Kidney (tissue), 13 donors: ENCODE measurements at regions not wholly inside any gene's neighbourhood (a gene's known extent, or its start where the extent isn't known, plus 50 kb on each side); places are given as distances from the start of the nearest gene placed in this dataset.

Experiments used
- DNase-seq, 5 donors: peaks; one replicate each; pipeline ENCODE4 v3.0.0-alpha.2; 2013 to 2020
- FAIRE-seq: peaks from 2 replicates; lab custom pipeline; 2012; peaks lifted over from hg19 to GRCh38; lab: Jason Lieb, UNC
- H3K27ac ChIP-seq, 2 donors: one replicate each; pipeline ENCODE4 v1.7.0; 2013; ENCODE audit warnings: low read depth in 2 of 2, low read length in 2 of 2, inconsistent platforms in 1 of 2
- H3K27me3 ChIP-seq: one replicate; pipeline ENCODE4 v1.7.1; 2013; ENCODE audit warnings: low read length, inconsistent platforms; ENCODE audit not compliant: control insufficient read depth, insufficient read depth
- H3K36me3 ChIP-seq, 3 donors: one replicate each; pipeline versions ENCODE4 v1.7.0 to v1.7.1; 2013; ENCODE audit warnings: low read length in 3 of 3, control low read depth in 1 of 3, inconsistent platforms in 1 of 3; ENCODE audit not compliant: insufficient read depth in 3 of 3, control insufficient read depth in 2 of 3
- H3K4me1 ChIP-seq, 3 donors: one replicate each; pipeline versions ENCODE4 v1.7.0 to v1.7.1; 2013; ENCODE audit warnings: low read length in 3 of 3, inconsistent platforms in 1 of 3, low read depth in 1 of 3; ENCODE audit not compliant: control insufficient read depth in 2 of 3, insufficient read depth in 2 of 3
- H3K4me3 ChIP-seq, 3 donors: one replicate each; pipeline versions ENCODE4 v1.7.0 to v1.8.1; 2013; ENCODE audit warnings: low read length in 3 of 3, control low read depth in 1 of 3, inconsistent platforms in 1 of 3
- H3K9ac ChIP-seq, 3 donors: one replicate each; pipeline versions ENCODE4 v1.7.0 to v1.7.1; 2013; ENCODE audit warnings: low read length in 3 of 3, control low read depth in 1 of 3, inconsistent platforms in 1 of 3
- H3K9me3 ChIP-seq, 3 donors: one replicate each; pipeline versions ENCODE4 v1.7.0 to v1.7.1; 2013; ENCODE audit warnings: low read length in 3 of 3, control low read depth in 1 of 3, inconsistent platforms in 1 of 3; ENCODE audit not compliant: control insufficient read depth in 2 of 3, insufficient read depth in 1 of 3
- intact Hi-C: fragments of 100-400 bp; cut with DNase I; formaldehyde crosslinking; loops from one replicate; pipeline ENCODE4 v1.11.1; 2022
- TF ChIP-seq, protein P1 (sequence below): IDR thresholded peaks from 3 replicates; pipeline ENCODE4 v1.5.1; 2012; ENCODE audit warnings: mild to moderate bottlenecking, moderate library complexity, borderline replicate concordance; ENCODE audit not compliant: insufficient read depth; ENCODE audit errors: extremely low read depth
- donor health status: control.
- donor health status: control.
- donor health status: control.
- donor health status: control.
- donor health status: control.
- donor health status: DM: yes; HTN: yes; CAD: no.
- donor health status: Normal renal cell carcinoma (clear cell type).

GRCh38 chr9:115997923-115998322, 155.7 kb upstream of the PAPPA start:
- Histone ChIP-seq H3K27ac (no peak overlapping the region), H3K9me3 (no peaks in the 10 kb centered on the region), H3K27me3 (no peaks in the 10 kb centered on the region), H3K4me1 (no peaks in the 10 kb centered on the region), H3K9ac (no peak overlapping the region), H3K4me3 (no peak overlapping the region), H3K36me3 (no peaks in the 10 kb centered on the region)
- intact Hi-C loops: no loop called here
- no peak for FAIRE-seq
- DNase-seq: peak in 3 of 5 donors; percentile 14 to 33 (median 29)
- TF ChIP-seq, protein P1, sequence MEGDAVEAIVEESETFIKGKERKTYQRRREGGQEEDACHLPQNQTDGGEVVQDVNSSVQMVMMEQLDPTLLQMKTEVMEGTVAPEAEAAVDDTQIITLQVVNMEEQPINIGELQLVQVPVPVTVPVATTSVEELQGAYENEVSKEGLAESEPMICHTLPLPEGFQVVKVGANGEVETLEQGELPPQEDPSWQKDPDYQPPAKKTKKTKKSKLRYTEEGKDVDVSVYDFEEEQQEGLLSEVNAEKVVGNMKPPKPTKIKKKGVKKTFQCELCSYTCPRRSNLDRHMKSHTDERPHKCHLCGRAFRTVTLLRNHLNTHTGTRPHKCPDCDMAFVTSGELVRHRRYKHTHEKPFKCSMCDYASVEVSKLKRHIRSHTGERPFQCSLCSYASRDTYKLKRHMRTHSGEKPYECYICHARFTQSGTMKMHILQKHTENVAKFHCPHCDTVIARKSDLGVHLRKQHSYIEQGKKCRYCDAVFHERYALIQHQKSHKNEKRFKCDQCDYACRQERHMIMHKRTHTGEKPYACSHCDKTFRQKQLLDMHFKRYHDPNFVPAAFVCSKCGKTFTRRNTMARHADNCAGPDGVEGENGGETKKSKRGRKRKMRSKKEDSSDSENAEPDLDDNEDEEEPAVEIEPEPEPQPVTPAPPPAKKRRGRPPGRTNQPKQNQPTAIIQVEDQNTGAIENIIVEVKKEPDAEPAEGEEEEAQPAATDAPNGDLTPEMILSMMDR: no peak

DNA sequence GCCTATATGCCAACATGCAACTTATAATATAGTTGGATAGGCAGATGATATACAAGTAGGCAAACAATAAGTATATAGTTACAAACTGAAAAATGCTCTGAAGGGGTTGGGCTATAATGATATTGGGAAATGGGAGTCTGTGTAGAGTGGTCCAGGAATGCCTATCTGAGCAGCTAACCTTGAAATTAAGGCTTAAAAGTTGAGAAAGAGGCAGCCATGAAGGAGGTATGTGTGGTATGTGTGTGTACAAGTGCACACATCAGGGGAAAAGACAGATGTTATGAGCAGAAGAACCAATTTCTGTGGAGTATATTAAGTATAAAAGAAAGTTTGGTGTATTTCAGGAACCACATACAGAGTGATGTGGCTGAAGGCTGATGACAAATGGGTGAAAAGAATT, 154.9 kb upstream of the PAPPA start:
- no peaks in the 10 kb centered on the region for H3K9me3 ChIP-seq
- no peak overlapping the region for H3K9ac ChIP-seq
- H3K27me3 ChIP-seq: no peaks in the 10 kb centered on the region
- no peaks in the 10 kb centered on the region for H3K4me1 ChIP-seq
- DNase-seq (no peak), FAIRE-seq (no peak)
- H3K36me3 ChIP-seq: no peaks in the 10 kb centered on the region
- H3K4me3 ChIP-seq: no peak overlapping the region
- no peak overlapping the region for H3K27ac ChIP-seq
- TF ChIP-seq, protein P1: no peak
- intact Hi-C loops: no loop called here

- Histone ChIP-seq H3K4me3 (no peak overlapping the region), H3K9me3 (no peaks in the 10 kb centered on the region), H3K9ac (no peak overlapping the region), H3K27me3 (no peaks in the 10 kb centered on the region), H3K27ac (no peak overlapping the region), H3K4me1 (no peaks in the 10 kb centered on the region), H3K36me3 (no peaks in the 10 kb centered on the region)
- DNase-seq (no peak), FAIRE-seq (no peak)
- intact Hi-C loops: no loop called here
- TF ChIP-seq, protein P1: no peak
These were observed 154.1 kb upstream of the PAPPA start for GRCh38 chr9:115999498-115999897.

GRCh38 chr9:116000748-116001329, 152.8 kb upstream of the PAPPA start:
- H3K9ac ChIP-seq: no peak overlapping the region
- no peaks in the 10 kb centered on the region for H3K27me3 ChIP-seq
- TF ChIP-seq, protein P1: peak; percentile 44
- intact Hi-C loops: no loop called here
- H3K36me3 ChIP-seq: no peaks in the 10 kb centered on the region
- H3K4me1 ChIP-seq: no peaks in the 10 kb centered on the region
- no peak overlapping the region for H3K27ac ChIP-seq
- no peak for FAIRE-seq
- H3K9me3 ChIP-seq: no peaks in the 10 kb centered on the region
- peak in 1 of 5 donors; percentile 7 for DNase-seq
- H3K4me3 ChIP-seq: no peak overlapping the region
